SH-SY5Y (cell line): ENCODE measurements at regions not wholly inside any gene's neighbourhood (a gene's known extent, or its start where the extent isn't known, plus 50 kb on each side); places are given as distances from the start of the nearest gene placed in this dataset.

Experiments used
- GATA2 ChIP-seq: IDR thresholded peaks from 2 replicates; pipeline ENCODE4 v1.6.1; 2011; ENCODE audit warnings: mild to moderate bottlenecking, low read depth, low read length
- GATA3 ChIP-seq: IDR thresholded peaks from 2 replicates; pipeline ENCODE4 v1.6.1; 2011; ENCODE audit warnings: low read depth, mild to moderate bottlenecking, low read length, moderate library complexity

DNA sequence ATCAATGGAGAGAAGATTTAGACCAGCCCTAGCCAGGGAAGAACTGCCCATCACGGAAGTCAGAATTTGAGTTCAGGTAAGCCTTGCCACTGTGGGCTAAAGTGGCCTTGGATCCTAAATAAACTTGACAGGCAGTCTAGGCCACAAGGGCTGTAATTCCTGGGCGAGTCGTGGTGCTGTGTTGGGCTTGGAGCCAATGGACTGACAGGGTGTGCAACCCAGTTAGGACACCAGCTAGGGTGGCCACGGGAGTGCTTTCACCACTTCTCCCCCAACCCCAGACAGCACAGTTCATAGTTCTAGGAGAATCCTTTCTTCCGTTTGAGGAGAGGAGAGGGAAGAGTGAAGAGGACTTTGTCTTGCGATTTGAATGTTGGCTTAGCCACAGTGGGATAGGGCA is 422.4 kb downstream of the DOK5 start:
- TF ChIP-seq GATA2 (no peak), GATA3 (no peak)
